Cardiac septum (tissue), 1 donor: ENCODE measurements at regions not wholly inside any gene's neighbourhood (a gene's known extent, or its start where the extent isn't known, plus 50 kb on each side); places are given as distances from the start of the nearest gene placed in this dataset.

ENCODE experiments used
- DNase-seq: peaks from one replicate; pipeline ENCODE4 v3.0.0-alpha.2; 2020; ENCODE audit warnings: low spot score
- intact Hi-C: fragments of 100-400 bp; cut with DNase I; formaldehyde crosslinking; loops from one replicate; pipeline ENCODE4 v1.14.0; 2022
- donor health status: DM: no; HTN: no; CAD: no.

DNA sequence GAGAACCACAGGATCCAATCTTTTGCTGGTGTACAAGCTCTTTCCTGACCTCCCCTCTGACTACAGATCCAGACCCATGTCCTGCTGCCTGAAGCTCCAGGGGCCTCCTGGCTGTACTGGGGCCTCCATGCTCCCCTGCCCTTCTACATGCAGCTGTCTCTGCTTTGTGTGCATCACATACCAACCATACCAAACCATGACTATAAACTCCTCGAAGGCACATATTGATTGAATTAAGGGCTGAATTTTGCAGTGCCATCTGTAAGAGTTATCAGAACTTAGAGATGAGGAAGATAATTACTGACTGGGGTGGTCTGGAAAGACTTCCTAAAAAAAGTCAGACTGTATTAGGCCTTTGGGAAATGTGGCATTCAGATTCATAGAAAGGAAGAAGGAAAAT, 139.9 kb upstream of the CXCR4 start:
- intact Hi-C loops = no loop called here
- DNase-seq = no peak

DNA sequence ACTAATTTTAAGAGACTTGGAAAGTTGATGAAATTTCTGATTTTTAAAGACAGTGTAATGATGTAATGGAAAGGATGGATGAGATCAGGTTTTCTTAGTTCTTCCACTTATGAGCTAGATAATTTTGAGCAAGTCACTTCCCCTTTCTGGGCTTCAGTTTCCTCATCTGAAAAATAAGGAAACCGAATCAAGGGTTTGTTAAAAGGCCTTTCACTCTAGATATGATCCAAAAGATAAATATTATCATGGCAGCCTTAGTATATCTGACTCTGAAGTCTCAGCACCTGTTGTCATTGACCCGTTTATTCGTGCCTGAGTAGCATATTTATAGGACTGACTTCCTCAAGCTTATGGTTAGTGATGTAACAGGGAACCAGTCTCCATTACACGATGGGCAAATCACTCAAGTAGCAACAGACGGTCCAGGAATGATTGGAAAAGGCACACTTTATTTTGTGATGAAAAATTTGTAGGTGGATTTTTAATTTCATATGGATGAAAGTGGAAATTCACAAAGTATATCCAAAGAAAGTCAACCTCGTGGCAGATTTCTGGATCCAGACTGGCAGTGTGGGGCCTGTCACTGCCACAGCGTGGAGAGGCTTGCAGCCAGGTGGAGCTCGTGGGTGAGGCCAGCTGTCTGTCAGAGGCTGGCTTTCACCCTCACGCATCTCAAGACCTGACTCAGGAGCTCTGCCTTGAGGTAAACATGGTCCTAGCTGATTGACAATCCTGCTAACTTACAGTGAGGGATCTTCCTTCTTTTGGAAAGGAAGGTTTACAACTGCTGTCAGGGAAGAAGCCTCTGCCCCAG, 137.9 kb upstream of the CXCR4 start:
- DNase-seq = no peak
- intact Hi-C loops = no loop called here

DNA sequence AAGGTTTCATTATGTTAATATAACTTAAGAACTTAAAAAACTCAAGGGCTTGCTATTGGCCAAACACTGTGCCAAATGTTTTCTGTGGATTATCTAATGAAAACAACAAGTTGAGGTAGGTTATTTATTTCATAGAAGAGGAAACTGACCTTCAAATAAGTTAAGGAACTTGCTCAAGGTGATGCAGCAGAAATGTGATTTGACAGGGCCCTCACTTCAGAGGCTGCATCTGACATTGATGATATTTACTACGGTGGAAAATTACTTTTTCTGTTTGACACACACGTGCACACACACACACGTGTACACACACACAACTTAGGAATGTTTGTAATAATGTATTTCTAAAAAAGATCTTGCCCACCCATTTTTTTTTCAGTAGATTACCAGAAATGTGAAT, 137.2 kb upstream of the CXCR4 start:
- no peak for DNase-seq
- intact Hi-C loops = no loop called here

DNA sequence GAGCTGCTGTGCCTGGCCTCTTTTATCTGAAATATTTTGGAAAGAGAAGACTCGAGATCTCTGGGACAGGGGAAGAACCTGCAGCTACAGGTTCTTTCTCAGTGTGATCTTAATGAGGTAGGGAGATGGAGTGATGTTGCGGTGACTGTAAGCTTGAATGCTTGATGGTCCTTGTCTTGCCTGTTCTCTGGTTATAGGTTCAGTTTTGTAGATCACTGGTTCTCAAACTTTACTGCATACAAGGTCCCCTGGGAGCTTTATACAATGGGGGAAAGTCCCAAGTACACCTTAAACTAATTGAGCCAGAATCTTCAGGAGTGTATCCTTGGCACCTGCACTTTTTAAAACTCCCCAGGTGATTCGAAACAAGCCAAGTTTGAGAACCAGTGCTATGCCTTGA, 136.7 kb upstream of the CXCR4 start:
- no peak for DNase-seq
- intact Hi-C loops = no loop called here

DNA sequence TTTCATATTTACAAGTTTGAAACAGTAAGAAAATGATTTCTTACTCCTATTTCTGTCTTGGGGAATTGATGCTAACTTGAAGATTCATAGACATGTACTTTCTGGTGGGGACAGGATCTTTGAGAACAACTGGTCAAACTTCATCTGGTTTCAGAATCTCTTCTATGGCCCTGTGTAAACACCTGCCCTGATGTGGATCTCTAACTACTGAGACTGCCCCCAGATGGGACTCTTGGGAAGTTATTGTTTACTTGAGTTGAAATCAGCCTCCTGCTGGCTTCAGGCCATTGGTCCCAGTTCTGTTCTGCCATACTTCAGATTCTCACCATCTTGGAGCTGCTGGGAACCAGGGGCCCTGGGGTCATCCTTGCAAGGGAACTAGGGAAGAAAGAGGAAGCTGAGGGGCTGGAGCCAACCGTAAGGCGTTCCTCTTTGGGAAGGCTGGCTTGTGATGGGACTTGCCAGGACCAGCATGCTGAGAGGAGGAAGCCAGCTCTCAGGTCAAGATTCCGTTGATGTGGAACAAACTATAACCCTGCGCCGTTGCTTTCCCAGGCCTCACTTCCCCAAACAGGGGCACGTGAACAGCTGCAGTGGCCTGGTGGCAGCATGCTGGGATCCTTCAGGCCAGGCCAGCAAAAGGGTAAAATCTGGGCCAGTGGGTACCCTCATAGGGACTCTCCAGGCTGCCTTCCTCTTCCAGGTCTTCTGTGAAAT, 135.5 kb upstream of the CXCR4 start:
- DNase-seq = peak; percentile 82
- intact Hi-C loops = no loop called here

DNA sequence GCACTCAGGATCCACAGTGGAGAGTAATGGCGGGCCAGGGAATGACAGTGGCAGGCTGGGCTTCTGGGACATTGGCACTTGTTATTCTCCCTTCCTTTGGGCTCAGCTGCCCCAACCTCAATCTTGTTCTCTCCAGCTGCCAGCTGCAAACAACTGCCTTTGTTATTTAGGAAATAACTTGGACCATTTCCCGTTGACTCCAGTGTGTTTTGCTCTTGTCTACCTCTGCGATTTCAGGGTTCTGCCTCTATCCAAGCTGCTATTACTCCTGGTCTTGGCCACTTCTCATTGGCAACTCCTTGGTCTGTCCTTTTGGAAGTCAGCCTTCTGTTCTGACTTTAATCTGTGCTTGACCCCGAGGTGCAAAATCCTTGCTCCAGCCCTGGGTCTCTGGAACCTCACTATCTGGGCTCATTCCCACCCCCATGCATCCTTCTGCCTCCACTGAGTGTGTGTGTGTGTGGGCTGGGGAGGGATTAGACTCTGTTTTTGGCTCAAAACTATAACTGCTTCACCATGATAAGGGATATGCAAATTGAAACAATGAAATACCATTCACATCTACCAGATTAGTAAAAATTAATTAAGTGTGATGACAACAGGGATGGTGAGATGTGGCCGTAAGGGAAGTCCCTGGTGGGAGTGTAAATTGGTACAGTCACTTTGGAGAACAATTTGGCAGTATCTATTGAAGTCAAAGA, 134.1 kb upstream of the CXCR4 start:
- no peak for DNase-seq
- intact Hi-C loops = no loop called here

DNA sequence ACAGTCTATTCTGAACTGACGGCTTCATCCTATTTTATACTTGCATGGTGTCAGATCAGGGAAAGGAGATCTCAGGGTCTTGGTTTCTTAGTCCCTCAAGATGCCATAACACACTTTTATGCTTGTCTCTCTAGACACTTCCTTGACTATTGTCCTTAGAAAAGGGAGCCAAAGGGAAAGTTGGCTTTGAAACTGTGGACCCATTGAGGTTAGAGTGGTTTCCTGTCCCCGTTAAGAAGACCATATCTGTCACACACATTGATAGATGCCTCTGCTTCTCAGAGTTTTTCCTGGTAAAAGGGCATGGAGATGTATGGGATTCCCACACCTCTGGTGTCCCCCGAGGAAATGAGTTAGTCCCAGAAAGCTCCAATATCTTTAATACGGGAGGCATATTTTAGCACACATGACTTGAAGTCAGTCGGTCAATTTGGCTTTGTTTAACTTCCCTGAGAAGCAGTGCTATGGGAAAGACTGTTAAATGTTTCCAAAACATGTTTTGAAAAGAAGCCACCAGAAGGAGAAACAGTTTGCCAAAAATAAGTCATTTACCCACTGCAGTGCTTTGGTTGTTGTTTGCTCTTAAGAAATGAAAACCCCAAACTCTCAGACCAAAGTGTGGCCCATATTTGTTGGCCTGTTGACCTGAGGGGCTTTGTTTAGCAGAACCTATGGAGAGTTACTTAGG, 133.4 kb upstream of the CXCR4 start:
- intact Hi-C loops = no loop called here

DNA sequence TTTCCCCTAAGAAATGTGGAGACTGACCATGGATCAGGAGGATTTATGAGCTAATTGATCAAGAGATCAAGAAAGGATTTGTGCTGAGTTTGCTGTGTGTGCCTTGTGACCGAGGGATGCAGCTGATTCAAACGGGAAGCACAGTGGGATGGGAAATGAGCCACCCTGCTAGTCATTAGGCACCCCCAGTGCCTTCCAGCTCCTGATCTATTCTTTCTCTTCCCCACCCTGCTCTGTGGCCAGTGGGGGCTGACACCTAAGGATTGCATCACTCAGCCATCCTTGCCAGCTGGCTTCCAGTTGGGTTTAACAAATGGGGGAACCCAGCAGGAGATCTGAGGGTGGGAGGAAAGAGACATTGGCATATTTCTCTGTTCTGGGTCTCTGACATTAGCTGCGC, 132.2 kb upstream of the CXCR4 start:
- no peak for DNase-seq
- intact Hi-C loops = no loop called here

More for the DNA sequence above, 133.4 kb upstream of the CXCR4 start:
- no peak for DNase-seq

DNA sequence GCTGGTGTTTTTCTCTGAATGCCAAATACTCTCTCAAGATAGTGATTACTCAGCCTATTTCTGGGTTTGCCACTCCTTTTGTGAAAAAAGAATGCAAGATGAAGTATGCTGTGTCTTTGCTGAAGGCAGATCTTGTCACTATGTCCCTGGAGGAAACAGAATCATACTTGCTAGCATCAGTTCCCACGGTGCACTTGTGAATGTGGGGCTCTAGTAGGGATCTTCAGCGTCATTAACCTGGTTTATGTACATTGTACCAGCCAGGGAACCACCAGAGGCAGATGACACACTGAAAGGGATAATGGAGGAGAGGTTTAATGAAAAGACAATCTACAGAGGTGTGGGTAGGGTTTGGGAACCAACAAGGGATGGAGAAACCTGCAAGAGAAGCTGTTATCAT, 131.0 kb upstream of the CXCR4 start:
- intact Hi-C loops = no loop called here
- no peak for DNase-seq

DNA sequence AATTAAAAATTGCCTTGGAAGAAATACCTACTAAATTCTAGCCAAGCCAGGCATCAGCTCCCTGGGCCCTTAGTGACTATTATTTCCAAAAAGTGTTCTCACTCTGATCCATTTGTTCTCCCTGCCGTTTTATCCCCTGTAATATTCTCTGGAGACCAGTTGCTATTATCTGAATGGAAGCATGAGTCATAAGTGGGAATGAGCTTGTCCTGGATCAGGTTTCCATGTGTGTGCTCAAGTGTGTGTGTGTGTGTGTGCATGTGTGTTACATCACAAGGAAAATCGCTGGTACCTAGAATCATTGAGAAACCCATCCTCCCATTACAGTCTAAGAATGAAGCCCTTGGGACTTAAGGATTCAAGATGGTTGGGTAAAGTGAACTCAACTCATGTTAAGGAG, 130.3 kb upstream of the CXCR4 start:
- intact Hi-C loops = no loop called here
- DNase-seq = no peak

DNA sequence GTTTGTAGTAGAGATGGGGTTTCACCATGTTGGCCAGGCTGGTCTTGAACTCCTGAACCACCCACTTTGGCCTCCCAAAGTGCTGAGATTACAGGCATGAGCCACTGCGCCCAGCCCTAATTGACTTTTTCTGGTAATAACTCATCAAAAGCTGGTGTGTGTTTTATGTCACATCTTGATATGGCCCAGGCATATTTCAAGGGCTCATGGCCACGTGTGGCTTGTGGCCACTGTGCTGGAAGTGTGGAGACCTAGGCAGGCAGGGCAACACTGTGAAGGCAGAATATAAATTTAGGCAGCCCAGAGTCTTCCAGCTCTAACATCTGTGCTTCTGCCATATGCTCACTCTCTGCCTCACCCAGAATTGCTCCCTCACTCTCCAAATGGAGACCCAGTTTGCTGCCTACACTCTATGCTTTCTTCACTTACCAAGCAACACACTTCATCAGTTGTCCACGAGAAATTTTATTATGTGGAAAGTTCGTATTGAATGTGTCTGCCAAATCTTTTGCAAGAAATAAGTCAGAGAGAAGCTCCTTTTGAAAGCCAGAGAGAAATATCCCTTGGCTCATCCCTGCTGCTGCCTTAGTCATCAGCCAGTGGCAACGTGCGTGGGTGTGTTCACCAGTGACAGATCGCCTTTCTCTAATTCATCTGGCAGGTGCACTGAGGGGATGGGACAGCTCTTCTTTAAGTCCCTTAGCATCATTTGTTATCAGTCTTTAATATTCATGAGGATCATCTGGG, 129.4 kb upstream of the CXCR4 start:
- no peak for DNase-seq
- intact Hi-C loops = no loop called here

DNA sequence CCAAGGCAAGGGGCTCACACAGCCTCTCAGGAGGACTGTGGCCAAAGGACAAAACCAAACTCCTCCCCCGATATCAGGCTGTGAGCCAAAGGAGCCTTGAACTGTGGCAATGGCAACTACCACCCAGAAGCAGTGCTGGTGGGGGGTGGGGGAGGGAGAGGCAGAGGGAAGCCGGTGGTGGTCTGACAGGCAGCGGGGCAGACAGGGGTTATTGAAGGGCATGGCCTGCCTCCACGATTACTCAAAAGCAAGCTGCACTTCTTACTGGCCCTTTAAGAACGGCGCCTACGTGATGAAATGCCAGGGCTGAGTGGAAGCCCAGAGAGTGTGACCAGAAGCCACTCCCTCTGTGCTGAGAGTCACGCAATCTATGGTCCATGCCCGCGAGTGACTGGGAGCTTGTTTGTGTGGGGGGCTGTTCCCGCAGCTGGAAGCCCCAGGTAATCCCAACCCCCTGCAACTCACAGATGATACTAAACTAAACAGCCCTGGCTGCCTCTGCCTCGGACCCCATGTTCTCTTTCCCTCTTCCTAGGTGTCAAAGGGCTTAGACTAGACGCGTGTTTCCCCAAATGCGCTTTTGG, 128.2 kb upstream of the CXCR4 start:
- intact Hi-C loops = no loop called here
- peak; percentile 89 for DNase-seq

DNA sequence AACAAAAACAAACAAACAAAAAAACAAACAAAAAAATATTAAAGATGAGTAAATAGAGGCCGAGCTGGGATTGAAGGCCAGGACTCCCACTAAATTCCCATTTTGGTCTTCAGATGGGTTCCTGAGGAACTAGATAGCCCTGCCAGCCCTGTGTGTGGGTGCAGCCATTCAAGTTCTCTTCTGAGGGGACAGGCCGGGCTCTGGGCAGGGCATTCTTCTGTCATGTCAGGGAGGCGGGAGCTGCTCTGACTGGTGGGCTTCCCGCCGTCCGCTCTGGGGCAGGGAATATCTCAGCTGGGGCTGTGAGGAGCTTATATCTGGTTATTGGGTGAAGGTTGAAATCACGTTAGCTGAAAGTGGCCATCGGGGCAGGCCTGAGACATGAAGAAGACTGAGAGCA, 127.3 kb upstream of the CXCR4 start:
- DNase-seq = no peak
- intact Hi-C loops = no loop called here

DNA sequence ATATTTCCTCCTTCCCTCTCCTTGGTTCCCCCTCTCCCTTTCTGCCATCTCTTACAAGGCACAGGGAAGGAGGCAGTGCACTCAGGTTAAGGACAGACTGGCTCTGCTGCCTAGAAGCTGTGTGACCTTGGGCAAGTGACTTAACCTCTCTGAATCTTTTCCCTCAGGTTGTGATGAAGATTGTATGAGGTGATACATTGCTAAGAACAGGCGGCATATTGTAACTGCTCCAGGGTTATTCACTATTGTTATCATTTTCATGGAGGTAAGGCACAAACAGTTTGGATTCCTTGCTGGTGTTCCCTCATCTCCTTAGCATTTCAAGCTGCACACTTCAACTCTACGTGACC, 126.6 kb upstream of the CXCR4 start:
- no peak for DNase-seq
- intact Hi-C loops = no loop called here

DNA sequence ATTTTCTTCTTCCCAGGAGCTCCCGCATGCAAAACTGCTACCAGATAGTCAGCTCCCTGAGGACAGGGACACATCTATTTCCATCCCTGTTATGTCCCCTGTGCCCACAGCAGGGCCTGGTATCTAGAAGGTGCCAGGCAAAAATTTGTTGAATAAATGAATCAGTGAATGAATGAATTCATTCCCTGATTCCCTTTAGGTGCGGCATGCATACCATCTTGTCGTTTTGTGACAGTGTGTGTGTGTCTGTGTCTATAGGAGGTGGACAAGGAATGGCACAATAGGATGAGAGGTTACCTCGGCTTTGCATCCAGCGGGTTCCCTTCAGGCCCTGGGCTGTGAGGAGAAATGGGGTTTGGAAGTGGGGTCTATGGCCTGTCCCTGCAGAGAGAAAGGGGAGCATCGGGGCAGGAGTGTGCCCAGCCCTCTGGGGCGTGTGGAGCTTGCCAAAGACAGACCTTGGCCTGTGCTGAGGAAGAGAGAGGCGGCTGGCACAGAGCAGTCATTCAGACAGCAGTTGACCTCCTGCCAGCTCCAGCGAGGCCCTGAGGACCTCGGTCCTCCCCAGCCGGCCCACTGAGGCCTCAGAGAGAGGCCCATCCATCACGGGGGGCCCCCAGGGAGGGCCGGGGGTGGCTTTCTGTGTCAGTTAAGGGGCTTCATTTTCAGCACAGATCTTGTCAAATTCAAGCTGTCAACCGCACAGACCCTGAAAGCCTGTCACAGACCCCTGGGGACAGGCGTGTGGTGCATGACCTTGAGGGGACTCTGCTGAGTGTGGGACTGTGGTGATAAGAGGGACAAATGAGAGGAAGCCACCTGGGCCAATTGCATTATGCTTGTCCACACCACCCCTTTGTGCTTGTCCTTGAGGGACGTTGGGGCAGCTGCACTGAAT, 125.9 kb upstream of the CXCR4 start:
- intact Hi-C loops = no loop called here
- no peak for DNase-seq

DNA sequence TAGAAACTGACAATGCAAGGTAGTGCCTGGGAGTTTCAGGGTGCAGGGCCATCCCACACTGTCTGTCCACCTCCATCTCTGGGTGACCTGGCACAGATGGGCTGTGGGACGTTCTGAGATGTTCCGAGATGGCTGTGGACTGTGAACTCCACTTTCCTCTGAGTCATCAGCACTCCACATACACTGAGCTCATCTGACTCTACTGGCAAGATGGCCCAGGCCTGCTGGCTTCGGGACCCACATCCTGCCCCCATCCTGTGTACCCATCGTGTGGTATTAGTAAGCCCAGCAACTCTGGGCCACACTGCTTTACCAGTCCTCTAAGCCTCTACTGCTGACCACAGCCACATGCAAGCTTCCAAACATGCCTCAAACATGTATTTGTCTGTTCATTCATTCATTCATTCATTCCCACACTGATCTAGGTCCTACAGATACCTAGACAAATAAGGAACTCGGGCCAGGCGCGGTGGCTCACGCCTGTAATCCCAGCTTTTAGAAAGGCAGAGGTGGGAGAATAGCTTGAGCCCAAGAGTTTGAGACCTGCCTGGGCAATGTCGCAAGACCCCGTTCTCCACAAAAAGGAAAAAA, 124.8 kb upstream of the CXCR4 start:
- DNase-seq = no peak
- intact Hi-C loops = no loop called here

DNA sequence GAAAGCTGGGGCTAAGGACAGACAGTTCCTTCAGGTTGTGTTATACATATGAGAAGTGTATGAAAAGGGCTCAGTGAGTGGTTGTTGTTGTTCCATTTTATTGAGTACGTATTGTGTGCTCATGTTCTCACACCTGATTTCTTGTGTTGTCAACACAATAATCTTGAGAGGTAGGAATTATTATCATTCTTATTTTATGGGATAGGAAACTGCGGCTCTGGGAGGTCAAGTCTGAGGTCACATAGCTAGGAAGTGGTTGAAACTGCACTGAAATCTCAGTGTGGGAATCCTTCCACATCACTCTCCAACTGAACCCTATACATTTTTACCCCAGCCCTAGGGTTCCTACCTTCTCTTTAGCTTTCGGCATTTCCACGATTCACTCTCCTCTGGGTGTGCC, 124.2 kb upstream of the CXCR4 start:
- intact Hi-C loops = no loop called here

More for the DNA sequence above, 124.2 kb upstream of the CXCR4 start:
- no peak for DNase-seq
